ENCODE measurements at regions not wholly inside any gene's neighbourhood (a gene's known extent, or its start where the extent isn't known, plus 50 kb on each side); places are given as distances from the start of the nearest gene placed in this dataset.

GRCh38 chr9:86829496-86830046 is 117.7 kb downstream of the GAS1 start:
- DNase-seq = no peak

GRCh38 chr9:86828631-86829030 is 118.7 kb downstream of the GAS1 start:
- no peak for DNase-seq

- no peak for DNase-seq
Observed at GRCh38 chr9:86827893-86828292, 119.4 kb downstream of the GAS1 start.

- DNase-seq = no peak
Observed at GRCh38 chr9:86825299-86825698, 122.0 kb downstream of the GAS1 start.

- no peak for DNase-seq
Observed at GRCh38 chr9:86822006-86822801, 125.1 kb downstream of the GAS1 start.

- DNase-seq = no peak
Observed at GRCh38 chr9:86821006-86821845, 126.1 kb downstream of the GAS1 start.

- no peak for DNase-seq
Observed at GRCh38 chr9:86819552-86819951, 127.8 kb downstream of the GAS1 start.

GRCh38 chr9:86818636-86819035 is 128.7 kb downstream of the GAS1 start:
- DNase-seq = no peak

- no peak for DNase-seq
Observed at GRCh38 chr9:86816868-86817267, 130.4 kb downstream of the GAS1 start.

- no peak for DNase-seq
Observed at GRCh38 chr9:86816366-86816765, 130.9 kb downstream of the GAS1 start.

- no peak for DNase-seq
Observed at GRCh38 chr9:86812616-86813015, 134.7 kb downstream of the GAS1 start.

- DNase-seq = no peak
Observed at GRCh38 chr9:86809759-86810367, 137.4 kb downstream of the GAS1 start.

- DNase-seq = no peak
Observed at GRCh38 chr9:86809151-86809550, 138.2 kb downstream of the GAS1 start.

- no peak for DNase-seq
Observed at GRCh38 chr9:86807367-86807976, 139.8 kb downstream of the GAS1 start.

- DNase-seq = no peak
Observed at GRCh38 chr9:86804011-86804410, 143.3 kb downstream of the GAS1 start.

- DNase-seq = no peak
Observed at GRCh38 chr9:86802900-86803673, 144.2 kb downstream of the GAS1 start.

- no peak for DNase-seq
Observed at GRCh38 chr9:86801246-86801645, 146.1 kb downstream of the GAS1 start.

- DNase-seq = no peak
Observed at GRCh38 chr9:86800681-86801080, 146.6 kb downstream of the GAS1 start.

GRCh38 chr9:86798966-86799365 is 148.3 kb downstream of the GAS1 start:
- DNase-seq = no peak

GRCh38 chr9:86796666-86797065 is 150.6 kb downstream of the GAS1 start:
- DNase-seq = no peak

- no peak for DNase-seq
Observed at GRCh38 chr9:86795823-86796553, 151.3 kb downstream of the GAS1 start.
